Panc1 (cell line): ENCODE measurements at regions not wholly inside any gene's neighbourhood (a gene's known extent, or its start where the extent isn't known, plus 50 kb on each side); places are given as distances from the start of the nearest gene placed in this dataset.

Experiments
- CTCF ChIP-seq: fragments of 450-650 bp; IDR thresholded peaks from 2 replicates; pipeline ENCODE4 v1.5.1; 2017; ENCODE audit warnings: mild to moderate bottlenecking
- REST ChIP-seq, 2 experiments: IDR thresholded peaks; 2 replicates each; pipeline ENCODE4 v1.6.1; 2011 to 2012; ENCODE audit warnings: low read depth in 2 of 2, control low read depth in 1 of 2, low read length in 1 of 2, mild to moderate bottlenecking in 1 of 2, moderate library complexity in 1 of 2; ENCODE audit not compliant: insufficient read depth in 1 of 2

GRCh38 chr6:53984581-53984980 is 126.7 kb upstream of the MLIP start:
- TF ChIP-seq CTCF, result no peak
- no peak for TF ChIP-seq REST (IDR thresholded peaks at IDR 0.05; ENCODE audit: insufficient read depth in 1 of 2, low read depth in 2 of 2, low read length in 1 of 2)
